PC-9 (cell line): ENCODE measurements at regions not wholly inside any gene's neighbourhood (a gene's known extent, or its start where the extent isn't known, plus 50 kb on each side); places are given as distances from the start of the nearest gene placed in this dataset.

ENCODE experiments used
- EZH2 ChIP-seq: fragments of 200-600 bp; sonication (generic); IDR thresholded peaks from 2 replicates; pipeline ENCODE4 v1.8.0; 2017; ENCODE audit warnings: antibody characterized with exemption, low read depth
- TF ChIP-seq, protein P1 (sequence below): fragments of 200-600 bp; sonication (generic); conservative IDR thresholded peaks from 2 replicates; pipeline ENCODE4 v1.6.1; 2017; ENCODE audit warnings: mixed run types, antibody characterized with exemption, mild to moderate bottlenecking, moderate library complexity

- TF ChIP-seq, protein P1, sequence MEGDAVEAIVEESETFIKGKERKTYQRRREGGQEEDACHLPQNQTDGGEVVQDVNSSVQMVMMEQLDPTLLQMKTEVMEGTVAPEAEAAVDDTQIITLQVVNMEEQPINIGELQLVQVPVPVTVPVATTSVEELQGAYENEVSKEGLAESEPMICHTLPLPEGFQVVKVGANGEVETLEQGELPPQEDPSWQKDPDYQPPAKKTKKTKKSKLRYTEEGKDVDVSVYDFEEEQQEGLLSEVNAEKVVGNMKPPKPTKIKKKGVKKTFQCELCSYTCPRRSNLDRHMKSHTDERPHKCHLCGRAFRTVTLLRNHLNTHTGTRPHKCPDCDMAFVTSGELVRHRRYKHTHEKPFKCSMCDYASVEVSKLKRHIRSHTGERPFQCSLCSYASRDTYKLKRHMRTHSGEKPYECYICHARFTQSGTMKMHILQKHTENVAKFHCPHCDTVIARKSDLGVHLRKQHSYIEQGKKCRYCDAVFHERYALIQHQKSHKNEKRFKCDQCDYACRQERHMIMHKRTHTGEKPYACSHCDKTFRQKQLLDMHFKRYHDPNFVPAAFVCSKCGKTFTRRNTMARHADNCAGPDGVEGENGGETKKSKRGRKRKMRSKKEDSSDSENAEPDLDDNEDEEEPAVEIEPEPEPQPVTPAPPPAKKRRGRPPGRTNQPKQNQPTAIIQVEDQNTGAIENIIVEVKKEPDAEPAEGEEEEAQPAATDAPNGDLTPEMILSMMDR, result no peak
- no peak for TF ChIP-seq EZH2
These were observed 181.0 kb upstream of the RNF32 start for GRCh38 chr7:156459582-156459981.
